ENCODE measurements at regions not wholly inside any gene's neighbourhood (a gene's known extent, or its start where the extent isn't known, plus 50 kb on each side); places are given as distances from the start of the nearest gene placed in this dataset.

DNA sequence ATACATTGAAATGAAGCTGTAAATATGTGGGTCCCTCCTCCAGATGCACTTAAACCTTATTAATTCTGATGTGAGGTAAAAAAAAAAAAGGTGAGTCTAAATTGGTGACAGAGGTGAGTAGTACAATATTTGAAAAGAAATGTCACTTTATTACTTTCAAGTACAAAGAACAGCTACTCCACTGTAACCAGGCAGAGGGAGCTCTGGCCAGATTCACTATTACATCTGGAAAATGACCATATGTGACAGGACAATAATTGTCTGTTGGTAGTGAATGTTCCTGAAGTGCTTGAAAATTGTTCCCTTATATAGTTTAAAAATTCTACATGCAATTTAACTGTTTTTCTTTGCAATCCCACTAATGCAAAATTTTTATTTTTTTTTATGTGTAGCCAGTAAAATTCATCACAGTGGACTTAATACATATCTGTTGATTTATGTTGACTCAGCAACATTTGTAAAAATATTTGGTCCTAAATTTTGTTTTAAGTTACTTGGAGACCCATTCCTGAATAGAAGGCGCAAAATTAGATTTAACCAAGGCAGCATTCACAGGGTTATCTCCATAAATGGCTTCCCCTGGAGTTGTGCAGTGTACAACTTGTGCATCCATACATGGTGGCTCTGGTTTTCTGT is 231.9 kb upstream of the TBC1D5 start:
- no peak for DNase-seq

DNA sequence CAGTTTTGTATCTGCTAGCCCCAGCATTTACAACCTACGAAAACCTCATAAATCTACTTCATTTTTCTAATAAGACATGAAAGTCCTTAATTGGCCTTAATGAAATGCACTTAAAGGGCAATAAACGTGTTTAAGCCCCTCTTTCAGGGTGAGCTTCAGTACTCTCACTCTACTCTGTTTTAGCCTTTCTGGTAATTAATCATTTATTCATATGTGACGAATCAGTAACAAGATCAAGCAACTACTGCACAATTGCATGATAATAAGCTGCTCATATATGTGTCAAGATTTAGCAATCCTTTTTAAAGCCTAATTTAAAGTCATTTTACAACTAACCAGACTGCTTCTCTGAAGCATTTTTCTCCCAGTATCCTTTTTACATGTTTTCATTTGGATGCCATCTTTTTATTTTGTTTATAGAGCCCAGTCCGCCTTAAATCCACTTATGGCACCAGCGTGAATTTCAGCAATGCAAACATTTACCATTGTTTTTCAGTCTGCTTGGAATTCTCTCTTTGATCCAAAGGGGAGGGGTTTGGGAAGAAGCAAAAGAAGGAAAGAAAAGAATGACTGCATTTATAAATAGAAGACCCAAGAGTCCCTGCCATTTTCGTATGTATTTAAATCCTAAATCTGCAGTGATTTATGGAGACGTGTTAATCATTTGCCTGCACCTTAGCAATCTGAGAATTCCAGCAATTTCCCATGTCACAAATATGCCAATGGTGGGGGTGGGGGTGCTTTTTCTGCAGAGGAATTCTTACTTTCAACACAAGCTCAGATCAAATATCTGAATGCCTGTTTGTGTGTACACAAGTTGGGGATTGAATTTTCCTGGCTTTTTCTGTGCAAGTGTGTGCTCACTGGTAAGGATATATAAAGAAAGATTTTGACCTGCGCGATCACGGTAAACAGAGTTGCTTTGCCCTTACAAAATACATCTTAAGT is 230.8 kb upstream of the TBC1D5 start:
- no peak for DNase-seq

DNA sequence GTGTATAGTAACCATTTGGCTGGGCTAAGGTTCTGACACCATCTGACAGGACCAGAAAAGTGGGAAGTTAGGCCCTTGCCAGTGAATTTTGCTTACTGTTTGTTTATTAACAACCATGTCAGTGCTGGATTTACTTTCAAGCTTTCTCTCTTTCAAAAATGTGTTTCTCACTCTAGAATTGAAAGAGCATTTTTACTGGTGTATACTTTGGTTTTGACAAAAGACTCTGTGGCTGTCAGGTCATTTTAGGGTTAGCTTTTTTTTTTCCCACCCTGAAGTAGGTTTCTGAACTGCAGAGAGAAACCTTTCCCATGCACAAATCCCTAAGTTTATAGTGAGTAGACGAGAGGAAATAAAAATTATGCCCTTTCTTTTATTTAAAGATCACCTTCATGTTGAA is 230.0 kb upstream of the TBC1D5 start:
- no peak for DNase-seq

DNA sequence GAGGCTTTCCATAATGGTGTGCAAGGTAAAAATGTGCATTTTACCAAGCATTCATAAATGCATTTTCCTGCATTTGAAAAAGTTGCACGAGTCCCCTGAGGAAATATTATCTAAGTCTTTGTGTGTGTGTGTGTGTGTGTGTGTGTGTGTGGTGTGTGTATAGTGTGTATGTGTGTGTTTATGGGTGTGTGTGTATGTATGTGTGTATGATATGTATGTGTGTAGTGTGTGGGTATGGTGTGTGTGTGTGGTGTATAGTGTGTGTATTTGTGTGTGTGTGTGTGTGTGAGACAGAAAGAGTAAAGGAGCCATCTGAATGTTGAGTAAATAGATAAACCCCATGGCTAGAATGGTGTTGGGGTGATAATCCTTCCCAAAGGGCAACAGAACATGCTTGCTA is 229.6 kb upstream of the TBC1D5 start:
- no peak for DNase-seq

DNA sequence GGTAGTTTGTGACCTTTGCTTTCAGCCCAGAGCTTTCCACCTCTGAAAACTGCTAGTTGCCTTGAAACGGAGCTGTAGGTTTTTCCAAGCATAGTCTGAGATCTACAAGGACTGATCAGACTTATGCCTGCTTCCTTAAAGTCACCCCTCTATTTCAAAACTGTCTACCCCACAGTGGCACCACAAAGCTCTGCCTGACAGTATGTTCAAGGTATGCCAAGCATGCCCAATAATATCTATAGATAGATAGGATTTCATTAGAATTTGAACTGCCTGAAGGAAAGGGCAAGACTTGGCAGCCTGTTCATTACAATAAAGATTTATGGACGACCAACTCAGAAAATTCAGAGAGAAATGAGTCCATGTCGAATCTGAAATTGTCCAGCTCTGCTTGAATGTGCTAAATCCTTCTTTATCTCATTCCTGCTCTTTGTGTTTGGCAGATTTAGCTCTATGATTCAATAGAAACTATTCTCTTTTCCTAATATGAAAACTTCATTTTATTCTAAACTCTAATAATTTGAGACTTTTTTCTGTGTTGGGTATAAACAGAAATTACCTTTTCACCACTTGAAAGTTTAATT is 227.6 kb upstream of the TBC1D5 start:
- DNase-seq, result no peak

DNA sequence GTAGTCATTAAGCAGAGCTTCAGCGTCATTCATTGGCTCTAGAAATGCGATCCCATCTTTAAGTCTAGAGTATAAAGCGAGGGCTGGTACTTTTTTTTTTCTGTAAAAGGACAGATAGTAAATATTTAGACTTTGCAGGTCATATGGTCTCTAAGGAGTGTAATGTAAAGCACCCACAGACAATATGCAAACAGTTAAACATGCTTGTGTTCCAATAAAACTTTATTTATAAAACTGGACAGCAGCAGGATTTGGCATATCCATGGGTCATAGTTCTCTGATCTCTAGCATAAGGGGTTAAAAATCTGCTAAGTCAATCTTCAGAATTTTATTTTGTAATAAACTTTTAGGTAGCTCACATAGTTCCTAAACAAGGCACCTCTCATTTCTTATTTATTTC is 226.8 kb upstream of the TBC1D5 start:
- DNase-seq, result no peak

DNA sequence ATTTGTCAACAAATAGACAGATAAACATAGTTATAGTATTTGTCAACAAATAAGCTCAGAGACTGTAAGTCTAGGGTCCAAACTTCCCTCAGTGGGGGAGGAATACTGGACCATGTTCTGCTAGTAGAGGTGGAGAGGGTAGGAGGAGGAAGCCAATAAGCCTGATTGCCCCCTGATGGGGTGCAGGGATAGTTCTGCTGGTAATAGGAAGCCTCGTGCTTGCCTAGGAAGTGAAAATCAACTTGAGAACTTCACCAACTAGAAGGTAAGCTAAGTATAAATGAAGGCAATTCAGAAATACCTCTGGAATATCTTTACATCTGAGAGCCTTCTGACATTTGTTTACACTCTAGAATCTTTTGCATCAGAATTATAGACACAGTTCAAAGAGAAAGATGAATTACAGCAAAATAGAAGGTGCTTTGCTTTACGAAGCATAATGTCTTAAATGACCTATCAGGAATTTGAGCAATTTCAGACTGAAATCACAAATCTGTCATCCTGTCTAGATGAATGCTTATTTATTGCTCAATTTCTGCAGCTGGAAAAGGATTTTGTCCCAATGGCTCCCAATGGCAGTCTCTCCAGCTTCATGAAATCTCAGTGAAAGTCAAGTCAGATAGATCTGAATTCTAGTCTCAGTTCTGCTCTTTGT is 225.6 kb upstream of the TBC1D5 start:
- no peak for DNase-seq

DNA sequence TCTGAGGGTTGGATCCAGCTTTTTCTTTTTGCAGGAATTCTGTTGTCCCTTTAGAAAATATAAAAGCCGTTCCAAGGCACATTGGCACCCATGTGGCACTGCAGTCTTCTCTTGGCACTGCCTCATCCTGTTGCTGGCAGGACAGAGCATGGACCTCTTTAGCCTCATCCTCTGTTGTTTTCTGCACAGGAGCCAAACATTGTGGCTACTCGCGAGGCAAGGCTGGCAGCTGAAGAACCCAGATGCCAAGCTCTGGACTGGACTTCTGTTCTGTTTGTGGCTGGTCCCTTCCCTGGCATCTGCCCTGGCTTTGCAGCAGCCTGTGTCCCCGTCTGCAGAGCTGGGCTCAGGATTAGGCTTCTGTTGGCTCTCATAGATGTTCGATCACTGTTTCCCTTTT is 224.7 kb upstream of the TBC1D5 start:
- no peak for DNase-seq

DNA sequence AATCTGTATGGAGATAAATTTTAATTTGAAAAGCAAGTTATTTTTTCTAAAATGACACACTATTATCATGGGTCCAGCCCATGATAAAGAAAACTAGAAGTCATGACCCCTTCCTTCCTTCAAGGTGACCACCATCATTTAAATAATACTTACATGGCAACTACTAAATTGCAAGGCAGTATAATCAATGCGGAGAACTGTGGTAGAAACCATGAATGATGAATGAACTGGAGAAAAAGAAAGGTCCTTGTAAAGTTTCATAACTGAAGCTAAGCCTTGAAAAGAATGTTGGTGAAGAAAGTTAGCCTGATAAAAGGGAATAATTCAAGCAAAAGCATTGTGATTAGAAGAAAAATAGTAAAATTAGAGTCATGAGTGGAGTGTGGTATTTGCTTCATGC is 222.9 kb upstream of the TBC1D5 start:
- DNase-seq, result no peak

DNA sequence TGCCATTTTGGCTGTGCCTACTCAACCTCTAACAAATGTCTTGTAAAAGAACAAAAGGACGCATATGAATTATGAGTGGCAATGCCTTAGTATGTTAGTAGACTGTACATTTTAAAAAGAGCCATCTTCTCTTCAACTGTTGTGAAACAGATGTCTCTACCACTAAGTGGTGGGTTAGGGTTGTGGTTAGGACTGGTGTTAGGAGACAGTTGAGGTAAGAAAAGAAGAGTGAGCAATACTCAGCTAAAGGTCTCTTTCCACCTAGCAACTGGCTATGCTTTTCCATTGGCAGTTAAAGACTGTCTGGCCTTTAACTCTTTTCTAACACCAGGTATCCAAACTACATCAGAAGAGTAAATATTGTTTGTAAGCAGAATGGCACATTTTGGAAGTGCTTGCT is 221.7 kb upstream of the TBC1D5 start:
- DNase-seq, result no peak

DNA sequence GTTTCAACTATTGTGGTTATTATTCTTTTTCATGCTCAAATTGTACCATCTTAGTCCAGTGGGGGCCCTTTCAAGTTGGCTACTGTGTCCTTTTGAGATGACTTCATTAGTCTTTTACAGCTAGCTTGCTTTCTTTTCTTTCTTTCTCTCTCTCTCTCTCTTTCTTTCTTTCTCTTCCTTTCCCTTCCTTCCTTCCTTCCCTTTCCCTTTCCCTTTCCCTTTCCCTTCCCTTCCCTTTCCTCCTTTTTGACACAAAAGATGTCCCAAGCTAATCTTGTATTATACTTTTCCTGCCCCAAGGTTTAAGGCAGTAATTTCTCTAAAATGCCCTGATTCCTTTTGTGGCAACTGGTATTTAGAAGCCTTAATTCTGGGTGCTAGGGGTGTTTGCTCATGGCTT is 213.0 kb upstream of the TBC1D5 start:
- no peak for DNase-seq

DNA sequence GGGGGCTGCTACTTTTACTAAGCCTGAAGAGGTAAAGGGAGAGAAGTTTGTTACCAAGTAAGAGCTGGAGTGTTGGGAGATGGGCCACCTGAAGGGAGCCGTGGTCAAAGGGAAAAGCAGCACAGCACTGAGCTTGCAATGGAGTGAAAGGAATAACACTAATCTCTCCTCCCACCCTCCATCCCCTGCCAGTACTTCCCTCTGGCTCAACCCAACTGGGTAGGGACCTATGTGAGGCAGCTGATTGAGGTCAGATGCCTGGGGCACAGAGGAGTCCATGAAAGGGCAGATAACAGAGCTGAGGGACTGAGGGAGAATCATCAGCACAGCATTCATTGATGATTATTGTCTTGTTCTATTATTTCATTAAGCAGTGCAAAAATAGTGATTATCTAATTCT is 212.4 kb upstream of the TBC1D5 start:
- DNase-seq, result no peak

DNA sequence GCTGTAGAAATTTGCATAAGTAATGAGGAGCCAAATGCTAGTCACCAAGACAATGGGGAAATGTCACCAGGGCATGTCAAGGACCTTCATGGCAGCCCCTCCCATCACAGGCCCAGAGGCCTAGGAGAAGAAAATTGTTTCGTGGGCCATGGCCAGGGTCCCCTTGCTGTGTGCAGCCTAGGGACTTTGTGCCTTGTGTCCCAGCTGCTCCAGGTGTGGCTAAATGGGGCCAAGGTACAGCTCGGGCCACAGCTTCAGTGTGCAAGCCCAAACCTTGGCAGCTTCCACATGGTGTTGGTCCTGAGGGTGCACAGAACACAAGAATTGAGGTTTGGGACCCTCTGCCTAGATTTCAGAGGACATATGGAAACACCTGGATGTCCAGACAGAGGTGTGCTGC is 208.8 kb upstream of the TBC1D5 start:
- no peak for DNase-seq

DNA sequence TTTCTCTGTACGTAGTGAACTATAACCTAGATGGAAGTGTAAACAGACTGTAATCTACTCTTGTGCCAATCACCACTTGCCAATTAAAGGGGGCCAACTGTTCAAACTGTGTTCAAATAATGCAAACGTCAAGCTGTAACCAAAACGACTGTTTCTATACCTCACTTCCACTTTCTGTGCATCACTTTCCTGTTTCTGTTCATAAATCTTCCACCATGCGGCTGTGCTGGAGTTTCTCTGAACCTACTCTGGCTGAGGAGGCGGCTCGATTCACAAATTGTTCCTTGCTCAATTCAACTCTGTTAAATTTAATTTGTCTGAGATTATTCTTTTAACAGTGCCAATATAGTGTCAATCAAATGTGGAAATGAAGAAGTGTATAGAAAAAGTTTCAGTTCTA is 206.7 kb upstream of the TBC1D5 start:
- no peak for DNase-seq

DNA sequence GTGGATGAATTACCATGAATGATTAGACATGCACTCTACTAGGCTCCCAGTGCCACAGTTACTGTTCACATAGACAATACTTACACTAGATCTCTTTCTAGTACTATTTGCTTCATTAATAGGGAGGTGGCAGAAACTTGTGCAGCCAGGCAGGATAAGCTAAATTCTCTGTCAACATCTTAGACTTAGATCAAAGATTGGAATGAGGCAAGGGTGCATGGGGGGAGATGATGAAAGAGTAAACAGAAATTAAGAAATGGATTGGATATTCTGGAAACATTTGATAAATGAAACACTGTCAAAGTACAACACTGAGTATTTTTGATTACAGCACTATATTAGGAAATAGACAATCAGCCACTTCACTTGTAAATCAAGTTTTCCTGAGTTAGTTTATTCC is 205.4 kb upstream of the TBC1D5 start:
- DNase-seq, result no peak

DNA sequence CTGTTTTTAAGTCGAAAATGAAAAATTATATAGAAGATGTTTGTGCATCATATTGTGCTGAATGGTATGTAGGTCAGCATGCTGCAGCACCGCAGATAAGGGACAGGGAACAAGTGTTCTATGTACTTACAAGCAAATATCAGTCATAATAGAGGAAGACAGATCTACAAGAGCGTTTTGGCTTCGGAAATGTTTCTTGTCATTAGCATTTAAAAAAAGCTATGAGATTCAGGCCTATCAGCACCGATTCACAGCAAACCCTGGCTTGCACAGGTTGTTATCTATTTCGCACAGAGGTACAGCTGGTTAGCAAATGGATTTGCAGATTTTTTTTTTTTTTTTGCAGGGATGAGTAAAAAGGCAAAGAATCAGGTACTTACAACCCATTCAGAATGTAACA is 204.2 kb upstream of the TBC1D5 start:
- DNase-seq, result no peak

DNA sequence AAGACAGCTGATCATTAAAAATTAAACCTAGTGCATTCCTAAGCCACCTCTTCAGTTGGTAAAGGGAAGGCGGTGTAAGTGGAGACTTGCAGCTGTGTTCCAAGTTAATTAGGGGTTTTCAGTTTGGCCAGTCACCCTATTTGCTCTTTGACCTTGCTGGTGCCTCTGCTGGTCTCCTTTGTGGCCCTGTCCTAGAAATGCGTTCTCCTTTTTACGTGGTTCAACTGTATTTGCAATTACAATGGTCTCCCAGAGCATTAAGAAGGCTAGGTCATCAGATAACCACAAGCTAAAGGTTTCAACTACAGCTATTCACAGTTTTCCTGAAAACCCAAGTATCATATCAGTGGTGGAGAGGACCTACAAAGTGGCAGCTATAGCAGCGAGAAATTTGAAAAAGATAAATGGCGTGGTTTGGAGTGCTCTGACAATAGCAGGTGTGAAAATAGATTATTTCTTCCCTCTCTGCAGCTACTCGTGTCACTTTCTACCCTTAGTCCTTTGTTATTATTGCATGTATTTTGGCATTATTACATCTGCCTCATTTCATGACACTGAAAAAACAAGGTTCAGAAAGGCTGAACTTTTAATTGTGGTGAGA is 203.5 kb upstream of the TBC1D5 start:
- no peak for DNase-seq

DNA sequence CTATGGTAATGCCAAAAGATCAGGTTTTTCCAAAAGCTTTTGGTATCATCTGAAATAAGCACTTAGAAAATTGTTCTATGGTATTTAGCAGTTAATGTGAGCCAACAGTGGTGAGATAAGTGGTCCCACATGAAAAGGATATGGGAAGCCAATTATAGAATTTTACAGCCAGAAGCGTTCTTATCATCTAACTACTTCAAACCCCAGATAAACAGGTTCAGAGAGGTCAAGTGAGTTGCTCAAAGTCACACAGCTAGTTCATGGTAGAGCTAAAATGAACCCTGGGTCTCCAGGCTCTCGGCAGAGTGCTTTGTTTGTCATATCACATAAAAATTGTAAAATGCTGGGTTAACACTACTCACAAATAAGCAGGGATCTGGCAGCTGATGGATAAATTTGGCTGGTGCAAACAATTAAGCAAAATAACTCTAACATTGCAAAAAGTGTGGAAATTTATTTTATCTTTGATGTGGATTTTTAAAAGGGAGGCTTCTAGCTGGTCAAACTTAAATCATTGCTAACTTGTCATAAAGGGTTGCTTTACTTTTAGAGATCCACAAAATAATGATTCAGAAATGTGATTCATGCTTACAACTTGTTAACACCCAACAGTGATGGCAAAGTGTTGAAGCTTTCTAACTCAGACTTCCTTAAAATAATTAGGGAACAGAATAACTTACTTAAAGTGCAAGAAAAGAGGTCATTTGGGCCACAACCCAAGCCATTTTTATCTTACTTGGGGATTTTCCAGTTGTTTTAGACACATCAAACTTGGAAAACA is 202.8 kb upstream of the TBC1D5 start:
- DNase-seq, result no peak

DNA sequence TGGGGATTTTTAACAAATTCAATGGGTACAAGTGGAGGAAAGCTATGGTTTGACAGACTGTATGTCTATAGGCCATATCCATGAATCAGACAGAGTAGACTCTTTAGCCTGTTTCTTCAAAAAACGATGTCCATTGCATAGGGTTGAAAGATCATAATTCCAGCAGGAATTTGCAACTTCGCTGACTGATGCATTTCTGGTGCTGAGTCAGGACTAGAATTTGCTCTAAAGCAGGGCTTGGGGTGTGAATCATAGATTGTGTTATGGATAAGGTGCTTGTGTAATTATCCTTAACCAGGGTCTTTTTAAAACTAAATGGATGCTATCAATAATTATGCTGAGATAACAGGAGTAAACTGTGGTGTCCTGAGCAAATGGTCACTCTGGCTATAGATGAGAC is 200.4 kb upstream of the TBC1D5 start:
- DNase-seq, result no peak

DNA sequence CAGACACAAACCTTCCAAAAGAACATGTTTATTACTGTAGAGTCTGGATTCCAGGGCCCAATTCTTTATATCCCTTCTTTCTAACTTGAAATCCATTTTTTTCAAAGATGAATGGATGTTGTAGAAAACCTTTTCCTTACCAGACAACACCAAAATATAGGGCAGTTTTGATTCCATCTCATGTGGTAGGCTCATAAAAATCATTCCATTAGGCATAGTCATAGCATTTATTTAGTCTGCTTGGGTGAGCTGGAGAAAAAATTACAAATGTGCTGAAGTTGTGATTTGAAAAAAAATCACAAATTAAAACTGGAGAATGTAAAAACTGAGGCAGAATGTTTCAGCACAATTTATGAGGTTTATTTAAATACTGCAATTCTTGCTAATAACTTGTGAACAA is 199.3 kb upstream of the TBC1D5 start:
- no peak for DNase-seq

DNA sequence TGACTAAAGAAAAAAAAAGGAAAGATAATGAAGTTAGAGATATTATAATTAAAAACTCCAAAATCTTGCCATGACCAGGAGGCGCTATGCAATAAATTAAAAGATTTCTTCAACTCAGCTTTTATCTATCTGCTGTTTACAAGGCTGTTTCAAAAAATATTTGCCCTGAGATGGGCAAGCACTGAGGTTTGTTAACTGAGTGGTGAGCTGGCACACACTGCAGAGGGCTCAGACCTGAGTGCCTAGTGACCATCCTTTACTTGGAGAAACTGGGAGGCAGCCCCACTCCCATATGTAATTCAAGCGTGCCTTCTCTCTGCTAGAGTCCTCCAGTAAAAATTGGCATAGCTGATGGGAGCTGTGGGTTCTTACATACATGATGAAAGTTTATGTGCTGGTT is 198.7 kb upstream of the TBC1D5 start:
- DNase-seq, result no peak

DNA sequence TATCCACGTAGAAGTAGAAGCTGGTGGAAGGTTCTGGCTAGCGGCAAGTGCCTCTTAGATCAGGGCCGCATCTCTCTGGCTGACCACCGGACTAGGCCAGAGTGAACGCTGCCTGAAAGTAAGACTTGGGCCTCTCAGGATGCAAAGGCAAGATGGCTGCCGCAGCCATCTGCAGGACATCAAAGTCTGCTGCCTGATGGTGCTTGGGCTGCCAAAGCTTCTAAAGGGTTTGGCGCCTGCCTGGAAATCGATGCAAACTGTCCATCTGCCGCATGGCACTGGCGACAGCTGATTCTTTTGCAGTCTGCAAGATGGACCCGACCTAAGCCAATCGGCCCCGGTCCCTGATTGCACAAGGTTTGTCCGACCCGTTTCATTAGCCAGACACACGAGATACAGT is 196.7 kb upstream of the TBC1D5 start:
- DNase-seq, result no peak

DNA sequence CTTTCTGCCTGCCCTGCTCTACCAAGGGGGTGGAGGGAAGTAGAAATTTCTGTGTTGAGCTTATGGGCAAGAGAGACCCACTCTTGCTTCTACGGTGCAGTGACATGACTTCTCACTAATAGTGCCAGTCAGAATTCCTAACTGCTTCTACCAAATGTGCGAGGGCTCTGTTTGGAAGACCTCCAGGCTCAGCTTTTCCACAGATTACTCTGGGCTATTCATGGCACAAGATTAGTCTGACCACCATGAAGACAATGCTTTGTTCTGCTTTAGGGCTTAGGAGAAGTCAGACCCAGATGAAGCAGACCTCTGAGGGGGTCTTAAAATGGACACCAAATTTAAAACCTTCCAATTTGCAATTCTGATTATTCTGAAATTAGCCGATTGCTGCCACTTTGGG is 195.9 kb upstream of the TBC1D5 start:
- no peak for DNase-seq
